H1 (cell line): ENCODE measurements at regions not wholly inside any gene's neighbourhood (a gene's known extent, or its start where the extent isn't known, plus 50 kb on each side); places are given as distances from the start of the nearest gene placed in this dataset.

Experiments used
- CTCF ChIA-PET: fragments of 300-600 bp; sonication (Branson Sonifier 250); formaldehyde crosslinking; loops from one replicate; lab custom pipeline; 2021; ENCODE audit not compliant: partially characterized antibody; lab: Charles Lee
- POLR2A ChIA-PET: fragments of 300-600 bp; sonication (Branson Sonifier 250); formaldehyde crosslinking; loops from one replicate; lab custom pipeline; 2021; ENCODE audit warnings: inconsistent platforms; ENCODE audit not compliant: partially characterized antibody; lab: Charles Lee
- DNase-seq, 2 experiments: peaks; one replicate each; pipeline versions ENCODE4 v3.0.0 to v3.0.0-alpha.2; 2010 to 2022; ENCODE audit warnings: low spot score in 2 of 2, low read depth in 1 of 2, mixed read lengths in 1 of 2
- FAIRE-seq: peaks from 2 replicates; lab custom pipeline; 2011; peaks lifted over from hg19 to GRCh38; lab: Jason Lieb, UNC
- H2AFZ ChIP-seq: 2 replicates; pipeline ENCODE4 v1.8.1; 2012; ENCODE audit warnings: low read length, inconsistent platforms
- H2AK5ac ChIP-seq: 2 replicates; pipeline ENCODE4 v1.6.1; 2013; ENCODE audit warnings: low read depth, low read length
- H2BK120ac ChIP-seq: replicated peaks from 2 replicates; pipeline ENCODE3; 2013; ENCODE audit warnings: low read depth, low read length, inconsistent platforms
- H2BK12ac ChIP-seq: 2 replicates; pipeline ENCODE4 v1.6.1; 2013; ENCODE audit warnings: low read depth, low read length
- H2BK15ac ChIP-seq: 2 replicates; pipeline ENCODE4 v1.6.1; 2013; ENCODE audit warnings: low read length
- H2BK20ac ChIP-seq: 2 replicates; pipeline ENCODE4 v1.6.1; 2013; ENCODE audit warnings: low read length
- H2BK5ac ChIP-seq: 2 replicates; pipeline ENCODE4 v1.6.1; 2013; ENCODE audit warnings: low read depth, low read length
- H3K14ac ChIP-seq: 2 replicates; pipeline ENCODE4 v1.6.1; 2013; ENCODE audit warnings: inconsistent platforms; ENCODE audit not compliant: insufficient read length
- H3K18ac ChIP-seq: 2 replicates; pipeline ENCODE4 v1.6.1; 2013; ENCODE audit warnings: low read length; ENCODE audit errors: extremely low read depth
- H3K23ac ChIP-seq: 2 replicates; pipeline ENCODE4 v1.6.1; 2013; ENCODE audit warnings: inconsistent platforms; ENCODE audit not compliant: insufficient read length
- H3K23me2 ChIP-seq: 2 replicates; pipeline ENCODE4 v1.6.1; 2013; ENCODE audit warnings: low read depth, low read length
- H3K27ac ChIP-seq: 2 replicates; pipeline ENCODE4 v1.6.1; 2011; ENCODE audit warnings: low read depth, low read length, inconsistent platforms
- H3K27me3 ChIP-seq, 4 experiments: replicated peaks in 1 of 4; 1 replicate in 1 of 4; 2 replicates in 3 of 4; pipeline versions ENCODE4 v1.6.1 to v1.8.1; 2011 to 2013; ENCODE audit warnings: low read length in 3 of 4, mild to moderate bottlenecking in 3 of 4, inconsistent platforms in 2 of 4, mixed read lengths in 2 of 4, moderate library complexity in 1 of 4; ENCODE audit not compliant: control insufficient read depth in 3 of 4, insufficient read depth in 3 of 4; ENCODE audit errors: extremely low read depth in 1 of 4
- H3K36me3 ChIP-seq, 4 experiments: 2 replicates each; pipeline versions ENCODE4 v1.6.1 to v1.8.1; 2011 to 2013; ENCODE audit warnings: mild to moderate bottlenecking in 4 of 4, low read length in 3 of 4, moderate library complexity in 2 of 4, control low read depth in 1 of 4, inconsistent platforms in 1 of 4; ENCODE audit not compliant: insufficient read depth in 4 of 4, control insufficient read depth in 2 of 4
- H3K4ac ChIP-seq: replicated peaks from 2 replicates; pipeline ENCODE3; 2013; ENCODE audit warnings: low read length, low read depth, mixed read lengths, inconsistent platforms; ENCODE audit not compliant: insufficient read length
- H3K4me1 ChIP-seq, 4 experiments: replicated peaks in 1 of 4; 1 replicate in 1 of 4; 2 replicates in 3 of 4; pipeline versions ENCODE4 v1.6.1 to v1.8.1; 2011 to 2013; ENCODE audit warnings: low read length in 3 of 4, inconsistent platforms in 2 of 4, mixed read lengths in 1 of 4; ENCODE audit not compliant: insufficient read depth in 4 of 4, control insufficient read depth in 3 of 4
- H3K4me2 ChIP-seq, 2 experiments: 2 replicates each; pipeline versions ENCODE4 v1.6.1 to v1.8.1; 2011 to 2013; ENCODE audit warnings: low read depth in 2 of 2, low read length in 2 of 2, control low read depth in 1 of 2, inconsistent platforms in 1 of 2, mild to moderate bottlenecking in 1 of 2; ENCODE audit not compliant: insufficient read depth in 1 of 2
- H3K4me3 ChIP-seq, 4 experiments: fragments of 200-600, 300-600 bp in 1 of 4; sonication (generic), shearing (Covaris generic), sonication (Bioruptor Twin) in 1 of 4; 2 replicates each; pipeline versions ENCODE4 v1.5.1 to v1.8.1; 2011 to 2016; ENCODE audit warnings: low read length in 4 of 4, low read depth in 3 of 4, control low read depth in 2 of 4, inconsistent platforms in 2 of 4, mild to moderate bottlenecking in 2 of 4, mixed read lengths in 1 of 4, moderate library complexity in 1 of 4; ENCODE audit not compliant: insufficient read depth in 2 of 4; ENCODE audit errors: extremely low read depth in 1 of 4
- H3K56ac ChIP-seq: replicated peaks from 2 replicates; pipeline ENCODE3; 2013; ENCODE audit warnings: low read depth, mild to moderate bottlenecking, mixed read lengths, low read length, inconsistent platforms; ENCODE audit not compliant: insufficient read length
- H3K79me1 ChIP-seq: 2 replicates; pipeline ENCODE4 v1.6.1; 2013; ENCODE audit warnings: low read depth, low read length, control low read depth
- H3K79me2 ChIP-seq, 2 experiments: 2 replicates each; pipeline versions ENCODE4 v1.6.1 to v1.8.1; 2012 to 2013; ENCODE audit warnings: low read length in 2 of 2, mild to moderate bottlenecking in 2 of 2, inconsistent platforms in 1 of 2; ENCODE audit not compliant: insufficient read depth in 2 of 2, control insufficient read depth in 1 of 2
- H3K9ac ChIP-seq, 4 experiments: replicated peaks in 1 of 4; 1 replicate in 1 of 4; 2 replicates in 3 of 4; pipeline versions ENCODE4 v1.6.1 to v1.8.1; 2011 to 2013; ENCODE audit warnings: low read depth in 3 of 4, low read length in 3 of 4, control low read depth in 2 of 4, mild to moderate bottlenecking in 2 of 4, moderate library complexity in 2 of 4, inconsistent platforms in 1 of 4; ENCODE audit errors: extremely low read depth in 1 of 4
- H3K9me3 ChIP-seq, 2 experiments: 2 replicates each; pipeline versions ENCODE4 v1.6.1 to v1.8.1; 2012 to 2013; ENCODE audit warnings: mild to moderate bottlenecking in 2 of 2, moderate library complexity in 2 of 2, control low read depth in 1 of 2, inconsistent platforms in 1 of 2, low read depth in 1 of 2, low read length in 1 of 2, mixed read lengths in 1 of 2; ENCODE audit not compliant: insufficient read depth in 2 of 2
- H4K20me1 ChIP-seq, 2 experiments: replicated peaks in 1 of 2; 2 replicates each; pipeline versions ENCODE3 to v1.8.1; 2011 to 2013; ENCODE audit warnings: inconsistent platforms in 2 of 2, low read length in 2 of 2, mild to moderate bottlenecking in 1 of 2; ENCODE audit not compliant: insufficient read depth in 2 of 2, control insufficient read depth in 1 of 2
- H4K5ac ChIP-seq: 2 replicates; pipeline ENCODE4 v1.6.1; 2013; ENCODE audit warnings: low read length, low read depth, mixed read lengths, inconsistent platforms; ENCODE audit not compliant: insufficient read length
- H4K8ac ChIP-seq: 2 replicates; pipeline ENCODE4 v1.8.0; 2013; ENCODE audit warnings: mild to moderate bottlenecking, moderate library complexity, low read length, inconsistent platforms; ENCODE audit not compliant: insufficient read depth; ENCODE audit errors: extremely low read depth
- H4K91ac ChIP-seq: replicated peaks from 2 replicates; pipeline ENCODE3; 2013; ENCODE audit warnings: low read length, mixed read lengths, inconsistent platforms; ENCODE audit not compliant: insufficient read length
- EP300 ChIP-seq, 2 experiments: IDR thresholded peaks; 1 replicate in 1 of 2; 2 replicates in 1 of 2; pipeline ENCODE4 v1.6.1; 2011 to 2012; ENCODE audit warnings: low read depth in 2 of 2, low read length in 2 of 2, mild to moderate bottlenecking in 2 of 2, borderline replicate concordance in 1 of 2, inconsistent platforms in 1 of 2, moderate library complexity in 1 of 2
- FOSL1 ChIP-seq: IDR thresholded peaks from 2 replicates; pipeline ENCODE4 v1.6.1; 2011; ENCODE audit warnings: mild to moderate bottlenecking, low read depth, low read length, moderate library complexity; ENCODE audit not compliant: insufficient read depth
- GTF2F1 ChIP-seq: IDR thresholded peaks from 2 replicates; pipeline ENCODE4 v1.6.1; 2012; ENCODE audit warnings: low read depth, low read length, improper control_type of control experiment, borderline replicate concordance
- HDAC6 ChIP-seq: IDR thresholded peaks from one replicate; pipeline ENCODE4 v1.7.1; 2012; ENCODE audit warnings: low read depth, mild to moderate bottlenecking, inconsistent platforms, low read length, moderate library complexity
- NANOG ChIP-seq: IDR thresholded peaks from 2 replicates; pipeline ENCODE4 v1.6.1; 2011; ENCODE audit warnings: low read length, low read depth, mild to moderate bottlenecking, inconsistent platforms; ENCODE audit not compliant: insufficient read depth, poor library complexity, severe bottlenecking
- TAF1 ChIP-seq: IDR thresholded peaks from 2 replicates; pipeline ENCODE4 v1.6.1; 2011; ENCODE audit warnings: mild to moderate bottlenecking, low read depth, low read length
- ZNF274 ChIP-seq: IDR thresholded peaks from 2 replicates; pipeline ENCODE4 v1.7.0; 2012; ENCODE audit warnings: low read length, borderline replicate concordance; ENCODE audit errors: extremely low read depth
- WGBS, 2 experiments: shearing (Covaris generic) in 1 of 2; methylation state at CpG; one replicate each; pipeline versions ENCODE4 v1.1.6 to v1.1.7; 2013 to 2015; ENCODE audit warnings: low lambda C conversion rate in 2 of 2, mixed read lengths in 2 of 2, inconsistent platforms in 1 of 2, low coverage in 1 of 2, missing lambda C conversion rate in 1 of 2; ENCODE audit not compliant: insufficient replicate concordance in 2 of 2, insufficient coverage in 1 of 2, insufficient read length in 1 of 2; ENCODE audit errors: extremely low coverage in 1 of 2, missing lambda C conversion rate in 1 of 2; 5-methylcytosine and 5-hydroxymethylcytosine counted together

DNA sequence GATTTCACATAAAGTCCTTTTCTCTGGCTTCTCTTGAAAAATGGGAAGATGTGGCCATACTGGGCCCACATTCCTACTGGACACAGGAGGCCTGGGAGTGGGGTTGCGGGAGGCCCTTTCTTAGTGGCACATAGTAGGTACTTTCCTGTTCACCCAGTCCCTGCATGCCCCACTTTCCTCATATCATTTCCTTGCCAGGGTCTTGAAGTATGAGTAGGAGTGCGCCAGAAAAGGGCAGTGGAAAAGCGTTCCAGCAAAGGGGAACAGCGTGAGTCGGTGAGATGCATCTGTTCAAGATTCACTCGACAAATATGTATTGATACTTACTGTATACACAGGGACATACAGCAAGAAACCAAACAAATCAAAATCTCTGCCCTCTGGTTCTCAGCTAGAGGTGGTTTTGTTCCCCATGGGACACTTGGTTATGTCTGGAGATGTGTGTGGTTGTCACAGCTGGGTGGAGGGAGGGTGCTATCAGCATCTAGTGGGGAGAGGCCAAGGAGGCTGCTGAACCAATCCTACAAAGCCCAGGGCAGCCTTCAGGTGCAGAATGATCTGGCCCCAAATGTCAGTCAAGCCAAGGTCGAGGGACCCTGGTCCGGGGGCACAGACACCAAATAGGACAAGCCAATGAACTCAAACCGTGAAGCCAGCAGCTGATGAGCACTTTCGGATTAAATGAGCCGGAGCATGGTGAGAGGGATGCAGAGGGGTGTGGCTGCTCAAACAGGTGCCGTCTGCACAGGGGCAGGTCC is 151.4 kb downstream of the CEBPB start:
- no peak for FAIRE-seq
- TF ChIP-seq HDAC6: no peak
- no peak for TF ChIP-seq FOSL1
- no peak for TF ChIP-seq EP300 (IDR thresholded peaks at IDR 0.05; ENCODE audit: borderline replicate concordance in 1 of 2, low read depth in 2 of 2, low read length in 2 of 2)
- TF ChIP-seq NANOG: no peak
- no peak for TF ChIP-seq ZNF274
- TF ChIP-seq GTF2F1: no peak
- no peak for TF ChIP-seq TAF1
- POLR2A ChIA-PET: interaction anchor here (1.4 kb wide), 1 partner anchor 151 kb away, joined by 4 read pairs; the partner anchor contains the start of gene CEBPB

More for the DNA sequence above, 151.4 kb downstream of the CEBPB start:
- Histone ChIP-seq H3K4ac (no peak overlapping the region), H4K5ac (no peak overlapping the region), H3K9me3 (no peaks in the 10 kb centered on the region), H3K23me2 (no peaks in the 10 kb centered on the region), H3K4me2 (no peak overlapping the region), H4K8ac (no peak overlapping the region), H2AK5ac (no peak overlapping the region), H3K14ac (no peak overlapping the region), H4K91ac (no peak overlapping the region), H3K27ac (no peak overlapping the region; the same call in 1 of the 2 replicates), H3K9ac (no peak overlapping the region), H3K4me3 (no peak overlapping the region), H3K4me1 (peaks cover 0 to 8% (median 1%) of the 10 kb centered on the region in 4 experiments; a peak in 3 of 7 replicates), H3K36me3 (no peaks in the 10 kb centered on the region), H3K79me1 (no peaks in the 10 kb centered on the region), H3K18ac (no peak overlapping the region), H4K20me1 (no peaks in the 10 kb centered on the region), H2BK120ac (no peak overlapping the region), H3K79me2 (no peaks in the 10 kb centered on the region), H2AFZ (no peak overlapping the region), H3K27me3 (no peaks in the 10 kb centered on the region; a peak in 1 of 7 replicates), H3K23ac (no peak overlapping the region), H2BK12ac (no peak overlapping the region), H2BK20ac (no peak overlapping the region), H2BK5ac (no peak overlapping the region), H3K56ac (no peak overlapping the region), H2BK15ac (no peak overlapping the region)
- WGBS, 2 experiments: 87% methylated on average over 12 of the region's 12 CpGs; no CpG with 5 or more reads in 1 of the 2 experiments
- no peak for DNase-seq
- CTCF ChIA-PET: interaction anchor here (1.2 to 1.5 kb wide), 4 partner anchors 10 to 155 kb away, joined by 3 to 4 read pairs (median 3); no protein-coding TSS in a partner anchor
